T-cell (primary cell): ENCODE measurements at regions not wholly inside any gene's neighbourhood (a gene's known extent, or its start where the extent isn't known, plus 50 kb on each side); places are given as distances from the start of the nearest gene placed in this dataset.

ENCODE experiments used
- ATAC-seq, 4 experiments: fragments of 200-7000 bp in 3 of 4; fragments of 150-1000 bp in 1 of 4; cut with Tn5 transposase; replicated peaks in 1 of 4; 1 replicate in 3 of 4; 2 replicates in 1 of 4; pipeline ENCODE4 v1.10.0; 2021; ENCODE audit warnings: moderate library complexity in 3 of 4, mild to moderate bottlenecking in 2 of 4, moderate number of reproducible peaks in 1 of 4
- CTCF ChIA-PET, 2 donors: fragments of 300-600 bp; sonication (Branson Sonifier 250); formaldehyde crosslinking; loops; one replicate each; lab custom pipeline; 2022; ENCODE audit warnings: antibody characterized with exemption in 2 of 2; lab: Charles Lee
- POLR2A ChIA-PET, 2 donors: fragments of 300-600 bp; sonication (Branson Sonifier 250); formaldehyde crosslinking; loops; one replicate each; lab custom pipeline; 2022; ENCODE audit warnings: antibody characterized with exemption in 2 of 2; lab: Charles Lee
- DNase-seq, 35 experiments: peaks; one replicate each; pipeline versions ENCODE4 v3.0.0 to v3.0.0-alpha.2; 2013 to 2023
- H3K27ac ChIP-seq: one replicate; pipeline ENCODE4 v1.5.1; 2013; ENCODE audit warnings: low read length
- H3K27me3 ChIP-seq, 2 experiments: replicated peaks in 1 of 2; 1 replicate in 1 of 2; 2 replicates in 1 of 2; pipeline versions ENCODE4 v1.6.1 to v1.7.0; 2013; ENCODE audit warnings: low read length in 1 of 2, mixed read lengths in 1 of 2; ENCODE audit not compliant: control insufficient read depth in 2 of 2, insufficient read depth in 2 of 2; ENCODE audit errors: extremely low read depth in 1 of 2
- H3K36me3 ChIP-seq, 2 donors: 1 replicate in 1 of 2; 2 replicates in 1 of 2; pipeline versions ENCODE4 v1.6.1 to v1.7.0; 2013; ENCODE audit warnings: low read length in 1 of 2; ENCODE audit not compliant: control insufficient read depth in 2 of 2, insufficient read depth in 1 of 2; ENCODE audit errors: extremely low read depth in 1 of 2
- H3K4me1 ChIP-seq, 2 experiments: 1 replicate in 1 of 2; 2 replicates in 1 of 2; pipeline versions ENCODE4 v1.6.1 to v1.7.0; 2013; ENCODE audit warnings: low read length in 2 of 2, mixed read lengths in 1 of 2; ENCODE audit not compliant: insufficient read depth in 2 of 2, control insufficient read depth in 1 of 2; ENCODE audit errors: extremely low read depth in 1 of 2
- H3K4me3 ChIP-seq, 2 donors: 1 replicate in 1 of 2; 2 replicates in 1 of 2; pipeline versions ENCODE4 v1.5.1 to v1.7.0; 2013; ENCODE audit warnings: mild to moderate bottlenecking in 2 of 2, low read length in 1 of 2, moderate library complexity in 1 of 2; ENCODE audit not compliant: control insufficient read depth in 1 of 2; ENCODE audit errors: extremely low read depth in 1 of 2
- H3K9me3 ChIP-seq: 2 replicates; pipeline ENCODE4 v1.7.0; 2013
- H3K27ac Mint-ChIP-seq, 2 donors: one replicate each; pipeline ENCODE4 v1.8.0; 2020 to 2021; ENCODE audit warnings: mild to moderate bottlenecking in 2 of 2, mixed read lengths in 2 of 2
- H3K27me3 Mint-ChIP-seq, 2 donors: one replicate each; pipeline ENCODE4 v1.8.0; 2021 to 2022; ENCODE audit warnings: mixed read lengths in 2 of 2
- H3K36me3 Mint-ChIP-seq: one replicate; pipeline ENCODE4 v1.8.0; 2021; ENCODE audit warnings: mixed read lengths
- H3K4me1 Mint-ChIP-seq, 3 donors: one replicate each; pipeline ENCODE4 v1.8.0; 2020 to 2022; ENCODE audit warnings: mixed read lengths in 3 of 3, mild to moderate bottlenecking in 1 of 3
- H3K4me3 Mint-ChIP-seq, 3 donors: one replicate each; pipeline ENCODE4 v1.8.0; 2020 to 2022; ENCODE audit warnings: mild to moderate bottlenecking in 3 of 3, mixed read lengths in 3 of 3, moderate library complexity in 3 of 3
- H3K9me3 Mint-ChIP-seq, 3 donors: one replicate each; pipeline ENCODE4 v1.8.0; 2020 to 2022; ENCODE audit warnings: mixed read lengths in 3 of 3
- WGBS: methylation state at CpG from one replicate; pipeline ENCODE4 v1.1.5; 2013; ENCODE audit warnings: missing lambda C conversion rate; ENCODE audit not compliant: insufficient coverage; 5-methylcytosine and 5-hydroxymethylcytosine counted together

DNA sequence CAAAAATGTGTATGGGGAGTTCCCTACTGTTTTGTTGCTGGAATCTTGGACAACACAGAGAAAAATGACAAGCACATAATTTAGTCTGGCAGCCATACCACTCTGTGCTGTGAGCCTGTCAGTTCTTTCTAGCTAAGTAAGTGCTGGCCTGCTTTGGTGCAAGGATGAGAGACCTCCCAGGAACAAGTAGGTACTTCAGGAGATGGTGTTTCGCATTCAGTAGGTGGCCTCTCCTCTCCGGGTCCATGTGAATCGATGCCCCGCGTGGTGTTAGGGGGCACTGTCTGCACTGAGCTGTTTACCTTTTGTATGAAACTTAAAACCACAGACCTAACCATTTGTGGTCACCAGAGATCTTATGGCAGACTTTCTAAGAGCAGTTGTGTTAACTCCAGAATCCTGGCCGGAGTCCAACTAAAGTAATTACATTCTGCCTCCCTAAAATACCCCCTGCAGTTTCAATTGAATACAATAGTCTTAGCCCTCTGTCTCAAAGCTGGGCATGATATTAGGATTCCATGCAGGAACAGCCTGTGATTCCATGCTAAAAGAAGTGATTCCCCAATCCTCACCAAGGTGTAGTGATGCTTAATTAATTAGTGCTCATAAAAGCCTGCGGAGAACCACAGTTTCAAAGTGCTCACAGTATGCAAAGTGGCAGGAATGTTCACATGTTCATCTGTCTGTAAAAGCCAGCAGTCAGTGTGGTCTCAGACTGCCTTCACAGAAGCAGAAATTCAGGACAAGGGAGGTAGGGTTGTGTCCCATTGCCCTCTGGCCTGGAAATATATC is 64.2 kb downstream of the LLPH start:
- peak in 3 of 4 experiments; percentile 37 to 69 (median 53) for ATAC-seq
- peaks cover 0 to 5% of the 10 kb centered on the region in 2 experiments for H3K27me3 ChIP-seq
- Mint-ChIP-seq H3K27ac (no peak overlapping the region), H3K27me3 (peaks cover 11 to 13% of the 10 kb centered on the region in 2 donors), H3K36me3 (no peaks in the 10 kb centered on the region), H3K4me3 (no peak overlapping the region), H3K9me3 (no peaks in the 10 kb centered on the region), H3K4me1 (peaks cover 17 to 20% (median 19%) of the 10 kb centered on the region in 3 donors)
- H3K4me1 ChIP-seq, result peaks cover 0 to 5% of the 10 kb centered on the region in 2 experiments
- WGBS, result 10% methylated on average over 2 of the region's 7 CpGs
- ChIA-PET CTCF (interaction anchor here in 1 of 2 donors (0.6 kb wide), 1 partner anchor 981 kb away, joined by 3 read pairs; no protein-coding TSS in a partner anchor), POLR2A (interaction anchor here in 1 of 2 donors (0.6 kb wide), 1 partner anchor 897 kb away, joined by 5 read pairs; the partner anchor contains the start of gene LEMD3)
- H3K36me3 ChIP-seq, result no peaks in the 10 kb centered on the region
- H3K27ac ChIP-seq, result no peak overlapping the region
- H3K4me3 ChIP-seq, result no peak overlapping the region
- DNase-seq, result peak in 12 of 35 experiments; percentile 1 to 30 (median 3)
- H3K9me3 ChIP-seq, result no peaks in the 10 kb centered on the region

GRCh38 chr12:66065641-66066136 is 64.9 kb downstream of the LLPH start:
- Mint-ChIP-seq H3K27ac (no peak overlapping the region), H3K4me1 (peaks cover 17 to 20% (median 19%) of the 10 kb centered on the region in 3 donors), H3K36me3 (no peaks in the 10 kb centered on the region), H3K4me3 (no peak overlapping the region), H3K27me3 (peaks cover 12 to 13% of the 10 kb centered on the region in 2 donors), H3K9me3 (no peaks in the 10 kb centered on the region)
- Histone ChIP-seq H3K27me3 (peaks cover 0 to 3% of the 10 kb centered on the region in 2 experiments), H3K4me1 (peaks cover 0 to 5% of the 10 kb centered on the region in 2 experiments), H3K36me3 (no peaks in the 10 kb centered on the region), H3K4me3 (no peak overlapping the region), H3K27ac (no peak overlapping the region), H3K9me3 (no peaks in the 10 kb centered on the region)
- DNase-seq (no peak), ATAC-seq (no peak)
- ChIA-PET CTCF (no interaction called here), POLR2A (interaction anchor here in 1 of 2 donors (0.6 to 0.7 kb wide), 2 partner anchors 23 to 24 kb away, joined by 3 read pairs; no protein-coding TSS in a partner anchor)
- whole genome bisulfite sequencing, result 29% methylated on average over 1 of the region's 3 CpGs

- peaks cover 0 to 2% of the 10 kb centered on the region in 2 experiments for H3K27me3 ChIP-seq
- POLR2A ChIA-PET, result interaction anchor here in 1 of 2 donors (0.6 to 0.7 kb wide), 2 partner anchors 23 to 24 kb away, joined by 3 read pairs; no protein-coding TSS in a partner anchor
- no CpG with 5 or more reads among the region's 3 CpGs for WGBS
- Mint-ChIP-seq H3K27ac (no peak overlapping the region), H3K36me3 (no peaks in the 10 kb centered on the region), H3K27me3 (peaks cover 13 to 16% of the 10 kb centered on the region in 2 donors), H3K4me1 (peaks cover 17 to 20% (median 19%) of the 10 kb centered on the region in 3 donors), H3K9me3 (no peaks in the 10 kb centered on the region), H3K4me3 (no peak overlapping the region)
- H3K36me3 ChIP-seq, result no peaks in the 10 kb centered on the region
- CTCF ChIA-PET, result no interaction called here
- no peaks in the 10 kb centered on the region for H3K9me3 ChIP-seq
- H3K27ac ChIP-seq, result no peak overlapping the region
- DNase-seq, result no peak
- no peak overlapping the region for H3K4me3 ChIP-seq
- ATAC-seq, result no peak
- peaks cover 0 to 5% of the 10 kb centered on the region in 2 experiments for H3K4me1 ChIP-seq
Observed at GRCh38 chr12:66065150-66065549, 65.4 kb downstream of the LLPH start.

GRCh38 chr12:66063916-66064315 is 66.6 kb downstream of the LLPH start:
- H3K36me3 Mint-ChIP-seq, result no peaks in the 10 kb centered on the region
- peaks cover 17 to 20% (median 19%) of the 10 kb centered on the region in 3 donors for H3K4me1 Mint-ChIP-seq
- ATAC-seq (no peak), DNase-seq (no peak)
- ChIA-PET CTCF (no interaction called here), POLR2A (interaction anchor here in 1 of 2 donors (0.6 kb wide), 1 partner anchor 30 kb away, joined by 4 read pairs; no protein-coding TSS in a partner anchor)
- H3K4me3 Mint-ChIP-seq, result no peak overlapping the region
- Histone ChIP-seq H3K4me3 (no peak overlapping the region), H3K36me3 (no peaks in the 10 kb centered on the region), H3K9me3 (no peaks in the 10 kb centered on the region), H3K4me1 (peaks cover 0 to 5% of the 10 kb centered on the region in 2 experiments), H3K27me3 (peaks cover 0 to 2% of the 10 kb centered on the region in 2 experiments), H3K27ac (no peak overlapping the region)
- WGBS, result 90% methylated on average over 1 of the region's 3 CpGs
- H3K27me3 Mint-ChIP-seq, result peaks cover 13 to 16% of the 10 kb centered on the region in 2 donors
- no peaks in the 10 kb centered on the region for H3K9me3 Mint-ChIP-seq
- no peak overlapping the region for H3K27ac Mint-ChIP-seq

GRCh38 chr12:66062290-66062625 is 68.3 kb downstream of the LLPH start:
- Histone ChIP-seq H3K27ac (no peak overlapping the region), H3K36me3 (no peaks in the 10 kb centered on the region), H3K4me3 (no peak overlapping the region), H3K4me1 (peaks cover 0 to 5% of the 10 kb centered on the region in 2 experiments), H3K27me3 (peaks cover 0 to 2% of the 10 kb centered on the region in 2 experiments), H3K9me3 (no peaks in the 10 kb centered on the region)
- DNase-seq (no peak), ATAC-seq (no peak)
- Mint-ChIP-seq H3K4me3 (no peak overlapping the region), H3K4me1 (peaks cover 17 to 19% (median 17%) of the 10 kb centered on the region in 3 donors), H3K36me3 (no peaks in the 10 kb centered on the region), H3K27me3 (peaks cover 13 to 20% of the 10 kb centered on the region in 2 donors), H3K27ac (no peak overlapping the region), H3K9me3 (no peaks in the 10 kb centered on the region)
- CTCF ChIA-PET, result no interaction called here
- POLR2A ChIA-PET, result no interaction called here
- no CpG with 5 or more reads among the region's 3 CpGs for WGBS

DNA sequence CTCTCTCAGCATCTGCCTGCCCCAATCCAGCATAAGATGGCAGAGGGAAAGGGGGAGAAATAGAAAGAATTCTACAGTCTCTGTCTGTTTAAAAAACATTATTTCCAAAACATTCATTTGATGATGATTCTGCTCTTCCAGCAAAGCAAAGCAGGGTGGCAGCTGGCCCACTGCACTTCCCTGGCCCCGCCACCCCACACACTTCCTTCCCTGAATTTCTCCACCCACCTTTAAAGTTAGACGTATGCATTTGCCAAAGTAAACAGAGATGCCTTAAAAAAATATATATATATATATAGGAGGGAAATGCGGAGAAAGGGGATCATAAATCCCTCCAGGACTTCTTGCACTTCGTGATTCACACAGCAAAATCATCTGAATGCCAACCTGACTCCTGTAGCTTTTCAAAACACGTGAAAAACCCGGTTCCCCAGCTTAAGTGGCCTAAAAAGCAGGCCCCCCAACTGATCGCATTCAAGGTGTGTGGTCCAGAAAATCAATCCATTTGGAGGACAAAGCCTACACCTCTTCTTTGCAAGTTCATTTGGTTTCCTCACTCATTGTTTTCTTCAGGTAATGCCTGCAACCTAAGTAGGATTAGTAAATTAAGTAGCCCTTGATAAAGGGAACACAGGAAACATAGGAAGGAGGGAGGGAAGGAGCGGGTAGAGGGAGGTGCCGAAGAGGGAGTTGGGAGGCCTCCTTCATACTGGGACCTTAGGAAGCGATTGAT is 68.8 kb downstream of the LLPH start:
- peaks cover 11 to 20% of the 10 kb centered on the region in 2 donors for H3K27me3 Mint-ChIP-seq
- H3K27me3 ChIP-seq, result peaks cover 0 to 2% of the 10 kb centered on the region in 2 experiments
- ATAC-seq, result no peak
- H3K27ac ChIP-seq, result no peak overlapping the region
- ChIA-PET POLR2A (no interaction called here), CTCF (interaction anchor here in 1 of 2 donors (0.7 kb wide), 1 partner anchor 42 kb away, joined by 6 read pairs; no protein-coding TSS in a partner anchor)
- H3K36me3 Mint-ChIP-seq, result no peaks in the 10 kb centered on the region
- no peak overlapping the region for H3K4me3 Mint-ChIP-seq
- no peak overlapping the region for H3K27ac Mint-ChIP-seq
- 51% methylated on average over 3 of the region's 10 CpGs for WGBS
- H3K4me3 ChIP-seq, result no peak overlapping the region
- no peaks in the 10 kb centered on the region for H3K9me3 Mint-ChIP-seq
- H3K36me3 ChIP-seq, result no peaks in the 10 kb centered on the region
- peaks cover 11 to 14% (median 11%) of the 10 kb centered on the region in 3 donors for H3K4me1 Mint-ChIP-seq
- no peaks in the 10 kb centered on the region for H3K9me3 ChIP-seq
- peaks cover 0 to 3% of the 10 kb centered on the region in 2 experiments for H3K4me1 ChIP-seq
- DNase-seq, result no peak
